Left ventricle myocardium inferior (tissue), 1 donor: ENCODE measurements at regions not wholly inside any gene's neighbourhood (a gene's known extent, or its start where the extent isn't known, plus 50 kb on each side); places are given as distances from the start of the nearest gene placed in this dataset.

Experiments
- DNase-seq: peaks from one replicate; pipeline ENCODE4 v3.0.0-alpha.2; 2020
- H3K27ac ChIP-seq: fragments of 200-600 bp; replicated peaks from 2 replicates; pipeline ENCODE4 v1.8.0; 2021
- H3K27me3 ChIP-seq: fragments of 200-600 bp; 2 replicates; pipeline ENCODE4 v1.8.0; 2021; ENCODE audit warnings: low read depth
- H3K36me3 ChIP-seq: fragments of 200-600 bp; 2 replicates; pipeline ENCODE4 v1.8.0; 2021
- H3K4me1 ChIP-seq: fragments of 200-600 bp; 2 replicates; pipeline ENCODE4 v1.8.0; 2021
- H3K4me3 ChIP-seq: fragments of 200-600 bp; 2 replicates; pipeline ENCODE4 v1.8.0; 2021; ENCODE audit warnings: mild to moderate bottlenecking, moderate library complexity
- H3K9me3 ChIP-seq: fragments of 200-600 bp; replicated peaks from 2 replicates; pipeline ENCODE4 v1.8.0; 2021
- intact Hi-C: fragments of 100-400 bp; cut with micrococcal nuclease; formaldehyde crosslinking; loops from one replicate; pipeline ENCODE4 v1.11.0; 2022
- TF ChIP-seq, protein P1 (sequence below): fragments of 200-600 bp; IDR thresholded peaks from 2 replicates; pipeline ENCODE4 v1.8.0; 2021; ENCODE audit warnings: antibody characterized with exemption, mild to moderate bottlenecking, borderline replicate concordance
- donor health status: DM: no; HTN: yes; CAD: no; lungs with severe emphysema.

DNA sequence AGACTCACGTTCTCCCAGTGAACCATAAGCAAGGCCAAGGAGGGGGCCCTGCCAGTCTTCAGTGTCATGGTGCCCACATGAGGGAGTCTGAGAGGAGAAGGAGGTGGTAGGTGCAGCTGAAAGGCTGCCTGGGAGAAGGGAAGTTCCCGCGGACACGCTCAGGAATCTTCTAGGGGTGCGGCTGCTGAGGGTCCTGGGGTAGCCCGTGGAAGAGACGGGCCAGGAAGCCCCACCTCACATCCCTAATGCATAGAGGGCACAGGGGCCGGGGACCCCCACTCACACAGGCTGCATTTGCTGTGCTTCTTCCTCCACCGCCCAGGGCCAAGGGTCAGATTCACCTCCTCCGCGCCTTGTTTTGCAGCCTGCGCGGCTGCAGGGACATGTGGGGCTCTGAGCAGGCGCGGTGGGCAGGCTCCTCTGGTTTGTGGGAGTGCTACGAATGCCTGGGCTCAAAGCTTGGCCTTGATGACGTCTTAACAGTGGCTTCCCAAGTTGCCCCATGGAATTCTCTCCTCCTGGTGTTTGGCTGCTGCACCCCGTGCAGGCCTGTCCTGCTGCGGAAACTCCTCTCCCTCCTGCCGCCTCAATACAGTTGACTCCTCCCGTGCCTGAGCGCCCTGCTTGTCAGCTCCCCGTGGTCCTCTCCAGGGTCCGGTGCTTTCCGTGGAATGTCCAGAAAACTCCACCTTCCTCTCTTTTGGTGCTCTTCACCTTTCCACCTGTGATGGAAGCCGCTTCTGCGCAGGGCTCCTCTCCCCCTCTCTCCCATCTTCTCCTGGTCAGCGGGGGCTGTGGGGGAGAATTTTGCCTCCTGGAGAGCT lies 95.7 kb downstream of the VAPA start:
- Histone ChIP-seq H3K4me1 (peaks cover 51% of the 10 kb centered on the region), H3K27ac (peak overlapping the region; percentile 87), H3K9me3 (no peaks in the 10 kb centered on the region), H3K4me3 (no peak overlapping the region), H3K27me3 (no peaks in the 10 kb centered on the region), H3K36me3 (no peaks in the 10 kb centered on the region)
- DNase-seq = no peak
- intact Hi-C loops = no loop called here
- TF ChIP-seq, protein P1, sequence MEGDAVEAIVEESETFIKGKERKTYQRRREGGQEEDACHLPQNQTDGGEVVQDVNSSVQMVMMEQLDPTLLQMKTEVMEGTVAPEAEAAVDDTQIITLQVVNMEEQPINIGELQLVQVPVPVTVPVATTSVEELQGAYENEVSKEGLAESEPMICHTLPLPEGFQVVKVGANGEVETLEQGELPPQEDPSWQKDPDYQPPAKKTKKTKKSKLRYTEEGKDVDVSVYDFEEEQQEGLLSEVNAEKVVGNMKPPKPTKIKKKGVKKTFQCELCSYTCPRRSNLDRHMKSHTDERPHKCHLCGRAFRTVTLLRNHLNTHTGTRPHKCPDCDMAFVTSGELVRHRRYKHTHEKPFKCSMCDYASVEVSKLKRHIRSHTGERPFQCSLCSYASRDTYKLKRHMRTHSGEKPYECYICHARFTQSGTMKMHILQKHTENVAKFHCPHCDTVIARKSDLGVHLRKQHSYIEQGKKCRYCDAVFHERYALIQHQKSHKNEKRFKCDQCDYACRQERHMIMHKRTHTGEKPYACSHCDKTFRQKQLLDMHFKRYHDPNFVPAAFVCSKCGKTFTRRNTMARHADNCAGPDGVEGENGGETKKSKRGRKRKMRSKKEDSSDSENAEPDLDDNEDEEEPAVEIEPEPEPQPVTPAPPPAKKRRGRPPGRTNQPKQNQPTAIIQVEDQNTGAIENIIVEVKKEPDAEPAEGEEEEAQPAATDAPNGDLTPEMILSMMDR = no peak

DNA sequence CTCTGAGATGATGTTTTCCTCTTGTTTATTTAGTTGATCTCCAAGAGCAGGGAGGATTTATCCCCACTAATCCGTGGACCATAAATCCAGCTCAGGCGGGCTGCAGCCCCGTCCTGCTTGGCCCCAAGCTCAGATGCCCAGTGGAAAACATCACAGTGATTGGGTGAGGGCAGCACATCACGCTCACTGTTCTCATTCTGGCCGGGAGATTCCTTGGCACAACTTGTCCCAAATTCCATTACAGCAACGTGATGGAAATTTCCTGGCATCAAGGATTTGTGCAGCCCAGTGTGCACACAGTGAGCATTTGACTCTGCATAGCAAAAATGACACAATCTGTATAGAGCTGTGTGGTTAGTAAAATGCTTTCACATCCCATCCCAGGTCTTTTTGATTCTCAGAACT lies 96.8 kb downstream of the VAPA start:
- Histone ChIP-seq H3K36me3 (no peaks in the 10 kb centered on the region), H3K9me3 (no peaks in the 10 kb centered on the region), H3K27ac (peak overlapping the region; percentile 87), H3K4me1 (peaks cover 62% of the 10 kb centered on the region), H3K4me3 (peak overlapping the region; percentile 12), H3K27me3 (no peaks in the 10 kb centered on the region)
- DNase-seq = peak; percentile 64
- intact Hi-C loops = no loop called here
- TF ChIP-seq, protein P1 = no peak

DNA sequence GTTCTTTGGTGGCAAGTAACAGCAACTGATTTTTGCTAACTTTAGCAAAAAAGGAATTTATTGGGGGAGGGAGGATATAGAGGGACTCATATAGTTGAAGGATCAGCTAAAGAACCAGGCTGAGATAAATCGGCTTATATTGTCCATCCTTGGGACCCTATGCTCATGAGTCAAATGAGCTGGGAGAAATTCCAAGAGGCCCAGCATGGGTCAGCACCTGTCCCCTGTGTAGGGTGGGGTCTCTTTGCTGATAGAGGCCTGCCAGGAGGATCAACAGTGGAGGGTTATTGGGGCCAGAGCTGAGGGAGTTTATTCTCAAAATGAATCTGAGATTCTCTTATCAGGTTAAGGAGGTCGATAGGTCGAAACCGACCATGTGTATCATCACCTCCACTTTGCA lies 97.2 kb downstream of the VAPA start:
- no peaks in the 10 kb centered on the region for H3K9me3 ChIP-seq
- intact Hi-C loops = no loop called here
- H3K4me3 ChIP-seq = no peak overlapping the region
- H3K4me1 ChIP-seq = peaks cover 66% of the 10 kb centered on the region
- H3K27me3 ChIP-seq = no peaks in the 10 kb centered on the region
- H3K27ac ChIP-seq = peak overlapping the region; percentile 87
- no peaks in the 10 kb centered on the region for H3K36me3 ChIP-seq
- no peak for DNase-seq
- TF ChIP-seq, protein P1 = no peak

DNA sequence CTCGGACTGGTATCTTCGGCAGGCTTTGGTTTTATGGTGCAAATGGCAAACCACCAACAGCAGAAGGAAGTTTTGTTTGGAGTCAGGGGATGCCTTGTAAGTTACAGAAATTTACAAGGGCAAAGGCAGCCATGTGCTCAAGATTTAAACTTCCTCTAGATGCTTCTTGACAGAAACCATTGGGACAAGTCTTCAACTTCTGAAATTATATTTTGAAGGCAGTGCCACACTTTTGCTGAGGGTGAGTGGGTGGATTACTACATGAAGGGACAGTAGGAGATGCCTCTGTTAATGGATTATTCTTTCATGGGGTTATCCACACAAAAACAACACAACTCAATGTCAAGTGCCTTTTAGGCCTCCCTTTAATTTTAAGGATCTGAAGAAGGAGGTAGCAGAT lies 97.9 kb downstream of the VAPA start:
- Histone ChIP-seq H3K4me1 (peaks cover 69% of the 10 kb centered on the region), H3K4me3 (no peak overlapping the region)

DNA sequence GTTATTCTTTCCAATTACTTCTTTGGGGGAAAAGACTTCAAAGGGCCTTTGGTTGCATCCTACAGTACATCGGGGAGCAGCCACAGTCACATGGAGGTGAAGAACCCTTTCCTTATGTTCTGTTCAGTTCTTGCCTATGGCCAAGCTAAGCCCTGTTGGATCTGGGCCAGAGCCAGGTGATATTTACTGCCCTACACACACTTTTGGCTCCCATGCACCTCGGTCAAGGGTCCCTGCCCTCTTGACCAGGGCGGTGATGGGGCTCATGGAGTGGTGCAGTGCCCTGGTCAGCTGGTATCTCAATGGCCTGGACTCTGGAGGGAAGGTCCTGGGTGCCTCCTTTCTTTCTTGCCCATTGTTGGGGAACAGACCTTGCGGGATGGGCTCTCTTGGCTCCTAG lies 98.7 kb downstream of the VAPA start:
- no peaks in the 10 kb centered on the region for H3K9me3 ChIP-seq
- no peak for DNase-seq
- TF ChIP-seq, protein P1 = no peak
- H3K4me1 ChIP-seq = peaks cover 71% of the 10 kb centered on the region
- H3K36me3 ChIP-seq = no peaks in the 10 kb centered on the region
- peak overlapping the region; percentile 87 for H3K27ac ChIP-seq
- no peak overlapping the region for H3K4me3 ChIP-seq
- H3K27me3 ChIP-seq = no peaks in the 10 kb centered on the region
- intact Hi-C loops = no loop called here

More for the DNA sequence above, 97.9 kb downstream of the VAPA start:
- DNase-seq = no peak
- H3K27me3 ChIP-seq = no peaks in the 10 kb centered on the region
- intact Hi-C loops = no loop called here
- H3K9me3 ChIP-seq = no peaks in the 10 kb centered on the region
- no peaks in the 10 kb centered on the region for H3K36me3 ChIP-seq
- H3K27ac ChIP-seq = peak overlapping the region; percentile 87
- TF ChIP-seq, protein P1 = no peak
